HepG2 (cell line): ENCODE measurements at regions not wholly inside any gene's neighbourhood (a gene's known extent, or its start where the extent isn't known, plus 50 kb on each side); places are given as distances from the start of the nearest gene placed in this dataset.

Source experiments
- ATAC-seq: fragments of 200-7000 bp; cut with Tn5 transposase; 3 replicates; pipeline ENCODE4 v1.9.1; 2020; ENCODE audit warnings: mild to moderate bottlenecking, moderate library complexity
- BruUV-seq: library from RNA; stranded (reverse); fragments of 400-500 nt; replicated peaks from 2 replicates; lab custom pipeline; 2021; lab: Mats Ljungman, UMichigan
- CTCF ChIA-PET: fragments of 300-600 bp; formaldehyde crosslinking; extraction: SDS; loops from one replicate; lab custom pipeline; 2021; ENCODE audit warnings: low total read pairs, inconsistent platforms, low intra/inter-chr PET ratio; lab: Yijun Ruan, JAX
- POLR2A ChIA-PET: fragments of 350-600 bp; sonication (Branson Sonifier 250); formaldehyde crosslinking; loops from one replicate; lab custom pipeline; 2020; ENCODE audit warnings: antibody characterized with exemption, inconsistent platforms; lab: Yijun Ruan, JAX
- DNase-seq: peaks from one replicate; pipeline ENCODE4 v3.0.0-alpha.2; 2015; ENCODE audit warnings: low spot score
- FAIRE-seq: peaks from 3 replicates; lab custom pipeline; 2011; peaks lifted over from hg19 to GRCh38; lab: Jason Lieb, UNC
- H2AFZ ChIP-seq: one replicate; pipeline ENCODE4 v1.6.1; 2011; ENCODE audit warnings: low read length, inconsistent platforms
- H3K27ac ChIP-seq: fragments of 300-600 bp; 3 replicates; pipeline ENCODE4 v1.8.0; 2011; ENCODE audit warnings: mixed run types, mild to moderate bottlenecking, mixed read lengths, low read length, inconsistent platforms; ENCODE audit not compliant: insufficient read depth; ENCODE audit errors: extremely low read length
- H3K27me3 ChIP-seq, 2 experiments: fragments of 200-600 bp in 1 of 2; 2 replicates in 1 of 2; 3 replicates in 1 of 2; pipeline versions ENCODE4 v1.6.0 to v1.8.0; 2011; ENCODE audit warnings: low read length in 2 of 2, mild to moderate bottlenecking in 2 of 2, moderate library complexity in 2 of 2, inconsistent platforms in 1 of 2; ENCODE audit not compliant: insufficient read depth in 2 of 2, control insufficient read depth in 1 of 2
- H3K36me3 ChIP-seq, 2 experiments: fragments of 200-600 bp in 1 of 2; replicated peaks in 1 of 2; 2 replicates in 1 of 2; 3 replicates in 1 of 2; pipeline versions ENCODE4 v1.5.1 to v1.8.0; 2011; ENCODE audit warnings: low read length in 2 of 2, inconsistent platforms in 1 of 2; ENCODE audit not compliant: insufficient read depth in 2 of 2, control insufficient read depth in 1 of 2
- H3K4me1 ChIP-seq: 2 replicates; pipeline ENCODE4 v1.5.1; 2012; ENCODE audit warnings: low read length, inconsistent platforms; ENCODE audit not compliant: insufficient read depth
- H3K4me2 ChIP-seq: 2 replicates; pipeline ENCODE4 v1.6.0; 2011; ENCODE audit warnings: low read depth, low read length, inconsistent platforms
- H3K4me3 ChIP-seq, 3 experiments: fragments of 200-600 bp in 1 of 3; sonication (generic), shearing (Covaris generic) in 1 of 3; replicated peaks in 1 of 3; 2 replicates each; pipeline ENCODE4 v1.5.1; 2011 to 2016; ENCODE audit warnings: low read length in 3 of 3, inconsistent platforms in 2 of 3, low read depth in 2 of 3, mild to moderate bottlenecking in 2 of 3, control low read depth in 1 of 3, mixed read lengths in 1 of 3; ENCODE audit not compliant: insufficient read depth in 1 of 3
- H3K79me2 ChIP-seq: one replicate; pipeline ENCODE4 v1.6.1; 2011; ENCODE audit warnings: low read length, inconsistent platforms; ENCODE audit not compliant: insufficient read depth
- H3K9ac ChIP-seq: 2 replicates; pipeline ENCODE4 v1.6.0; 2011; ENCODE audit warnings: mild to moderate bottlenecking, low read depth, low read length, inconsistent platforms; ENCODE audit not compliant: insufficient read depth
- H3K9me3 ChIP-seq: 2 replicates; pipeline ENCODE4 v1.5.1; 2012; ENCODE audit warnings: mild to moderate bottlenecking, low read length
- H4K20me1 ChIP-seq: 2 replicates; pipeline ENCODE4 v1.6.0; 2011; ENCODE audit warnings: inconsistent platforms, mild to moderate bottlenecking, low read length, moderate library complexity; ENCODE audit not compliant: insufficient read depth
- AGO2 ChIP-seq: fragments of 200-400 bp; formaldehyde crosslinking; optimal IDR thresholded peaks from 2 replicates; pipeline ENCODE3; 2017; ENCODE audit warnings: mild to moderate bottlenecking, low read depth, low read length, moderate library complexity
- ARNT ChIP-seq: fragments of 450-650 bp; IDR thresholded peaks from 2 replicates; pipeline ENCODE4 v1.6.1; 2017
- HMGA1 ChIP-seq: sonication (generic); formaldehyde crosslinking; conservative IDR thresholded peaks from 2 replicates; pipeline ENCODE4 v1.4.0; 2020; ENCODE audit warnings: missing genetic modification reagents
- IKZF4 ChIP-seq: sonication (generic); formaldehyde crosslinking; IDR thresholded peaks from 2 replicates; pipeline ENCODE4 v1.5.1; 2020; ENCODE audit warnings: borderline replicate concordance, mild to moderate bottlenecking, low read depth, missing genetic modification reagents; ENCODE audit errors: not compliant biosample characterization
- NFE2 ChIP-seq: sonication (generic); formaldehyde crosslinking; IDR thresholded peaks from 2 replicates; pipeline ENCODE4 v1.4.0; 2020; ENCODE audit warnings: missing genetic modification reagents
- RAD21 ChIP-seq: fragments of 450-650 bp; formaldehyde crosslinking; IDR thresholded peaks from 2 replicates; pipeline ENCODE4 v1.5.0; 2020; ENCODE audit warnings: mild to moderate bottlenecking
- SMAD9 ChIP-seq: sonication (generic); formaldehyde crosslinking; IDR thresholded peaks from 2 replicates; pipeline ENCODE4 v1.5.1; 2020; ENCODE audit warnings: mild to moderate bottlenecking, missing genetic modification reagents
- ZNF20 ChIP-seq: sonication (generic); formaldehyde crosslinking; IDR thresholded peaks from 2 replicates; pipeline ENCODE4 v1.4.0; 2020; ENCODE audit warnings: mild to moderate bottlenecking, moderate library complexity, missing genetic modification reagents
- ZNF207 ChIP-seq: fragments of 450-650 bp; IDR thresholded peaks from 2 replicates; pipeline ENCODE4 v1.6.1; 2016; ENCODE audit warnings: antibody characterized with exemption, borderline replicate concordance
- ZNF230 ChIP-seq: sonication (generic); formaldehyde crosslinking; IDR thresholded peaks from 2 replicates; pipeline ENCODE4 v1.4.0; 2020; ENCODE audit warnings: mild to moderate bottlenecking, missing genetic modification reagents
- ZNF484 ChIP-seq: sonication (generic); formaldehyde crosslinking; IDR thresholded peaks from 2 replicates; pipeline ENCODE4 v1.5.1; 2020; ENCODE audit warnings: mild to moderate bottlenecking, low read depth, missing genetic modification reagents, borderline replicate concordance
- ZNF552 ChIP-seq: sonication (generic); formaldehyde crosslinking; IDR thresholded peaks from 2 replicates; pipeline ENCODE4 v1.9.0; 2022; ENCODE audit warnings: missing genetic modification reagents, mild to moderate bottlenecking, borderline replicate concordance
- ZNF660 ChIP-seq: sonication (generic); formaldehyde crosslinking; IDR thresholded peaks from 2 replicates; pipeline ENCODE4 v1.5.1; 2020; ENCODE audit warnings: mild to moderate bottlenecking, low read depth, missing genetic modification reagents, borderline replicate concordance
- WGBS: methylation state at CpG from one replicate; pipeline ENCODE4 v1.1.6; 2017; ENCODE audit warnings: low lambda C conversion rate; 5-methylcytosine and 5-hydroxymethylcytosine counted together
- in situ Hi-C: cut with HindIII; loops from 2 replicates; pipeline ENCODE4 v1.10.0; 2017; ENCODE audit warnings: low pct_unique_long_range_greater_than_20kb; ENCODE audit not compliant: extremely low pct_ligation_motif_present
- intact Hi-C: fragments of 100-400 bp; cut with micrococcal nuclease; formaldehyde crosslinking; loops from one replicate; pipeline ENCODE4 v1.10.0; 2022; ENCODE audit not compliant: unreplicated experiment
- TF ChIP-seq, protein P1 (sequence below): sonication (generic); formaldehyde crosslinking; IDR thresholded peaks from 2 replicates; pipeline ENCODE4 v1.4.0; 2020; ENCODE audit warnings: missing genetic modification reagents, borderline replicate concordance
- TF ChIP-seq, protein P2 (sequence below): sonication (generic); formaldehyde crosslinking; IDR thresholded peaks from 2 replicates; pipeline ENCODE4 v1.4.0; 2020; ENCODE audit warnings: missing genetic modification reagents
- TF ChIP-seq, protein P3 (sequence below): sonication (generic); formaldehyde crosslinking; IDR thresholded peaks from 2 replicates; pipeline ENCODE4 v1.5.0; 2020; ENCODE audit warnings: mild to moderate bottlenecking, missing genetic modification reagents, borderline replicate concordance

DNA sequence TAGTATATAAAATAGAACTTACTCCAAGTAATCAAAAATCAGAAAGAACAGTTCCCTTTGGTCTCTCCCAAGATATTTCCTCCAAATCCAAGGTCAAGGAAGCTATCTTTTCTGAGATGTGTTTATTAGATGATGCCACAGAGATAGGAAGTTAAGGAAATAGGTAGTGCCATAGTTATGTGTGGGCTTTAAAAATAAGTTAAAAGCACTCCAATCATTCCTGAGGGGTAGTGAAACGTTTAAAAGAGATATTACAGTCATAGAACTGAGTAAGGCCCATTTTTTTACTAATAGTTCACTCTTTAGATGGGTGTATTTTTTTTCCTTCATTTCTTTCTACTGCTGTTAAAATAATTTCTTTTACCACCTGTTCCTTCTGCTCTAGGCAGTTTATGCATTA lies 1630.9 kb upstream of the SEL1L start:
- Histone ChIP-seq H3K36me3 (no peaks in the 10 kb centered on the region), H2AFZ (no peak overlapping the region), H3K4me3 (no peak overlapping the region), H4K20me1 (no peaks in the 10 kb centered on the region), H3K27ac (no peak overlapping the region), H3K4me1 (no peaks in the 10 kb centered on the region), H3K79me2 (no peaks in the 10 kb centered on the region), H3K27me3 (no peaks in the 10 kb centered on the region; a peak in 1 of 5 replicates), H3K9ac (no peak overlapping the region), H3K9me3 (no peaks in the 10 kb centered on the region), H3K4me2 (no peak overlapping the region)
- ChIA-PET POLR2A (no interaction called here), CTCF (no interaction called here)
- no peak for ATAC-seq
- DNase-seq: no peak
- in situ Hi-C loops (no loop called here), intact Hi-C loops (no loop called here)
- WGBS: 5% methylated on average over 1 of the region's 1 CpG
- no peak for FAIRE-seq
- no TSS peak for BruUV-seq
- TF ChIP-seq ZNF230 (CRISPR knock-in tag): no peak
- TF ChIP-seq ZNF660 (CRISPR knock-in tag): no peak
- TF ChIP-seq ZNF207: no peak
- no peak for TF ChIP-seq ZNF484 (CRISPR knock-in tag)
- TF ChIP-seq, protein P1, sequence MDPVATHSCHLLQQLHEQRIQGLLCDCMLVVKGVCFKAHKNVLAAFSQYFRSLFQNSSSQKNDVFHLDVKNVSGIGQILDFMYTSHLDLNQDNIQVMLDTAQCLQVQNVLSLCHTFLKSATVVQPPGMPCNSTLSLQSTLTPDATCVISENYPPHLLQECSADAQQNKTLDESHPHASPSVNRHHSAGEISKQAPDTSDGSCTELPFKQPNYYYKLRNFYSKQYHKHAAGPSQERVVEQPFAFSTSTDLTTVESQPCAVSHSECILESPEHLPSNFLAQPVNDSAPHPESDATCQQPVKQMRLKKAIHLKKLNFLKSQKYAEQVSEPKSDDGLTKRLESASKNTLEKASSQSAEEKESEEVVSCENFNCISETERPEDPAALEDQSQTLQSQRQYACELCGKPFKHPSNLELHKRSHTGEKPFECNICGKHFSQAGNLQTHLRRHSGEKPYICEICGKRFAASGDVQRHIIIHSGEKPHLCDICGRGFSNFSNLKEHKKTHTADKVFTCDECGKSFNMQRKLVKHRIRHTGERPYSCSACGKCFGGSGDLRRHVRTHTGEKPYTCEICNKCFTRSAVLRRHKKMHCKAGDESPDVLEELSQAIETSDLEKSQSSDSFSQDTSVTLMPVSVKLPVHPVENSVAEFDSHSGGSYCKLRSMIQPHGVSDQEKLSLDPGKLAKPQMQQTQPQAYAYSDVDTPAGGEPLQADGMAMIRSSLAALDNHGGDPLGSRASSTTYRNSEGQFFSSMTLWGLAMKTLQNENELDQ: no peak
- no peak for TF ChIP-seq IKZF4 (CRISPR knock-in tag)
- TF ChIP-seq AGO2: no peak
- TF ChIP-seq SMAD9 (CRISPR knock-in tag): no peak
- TF ChIP-seq, protein P2, sequence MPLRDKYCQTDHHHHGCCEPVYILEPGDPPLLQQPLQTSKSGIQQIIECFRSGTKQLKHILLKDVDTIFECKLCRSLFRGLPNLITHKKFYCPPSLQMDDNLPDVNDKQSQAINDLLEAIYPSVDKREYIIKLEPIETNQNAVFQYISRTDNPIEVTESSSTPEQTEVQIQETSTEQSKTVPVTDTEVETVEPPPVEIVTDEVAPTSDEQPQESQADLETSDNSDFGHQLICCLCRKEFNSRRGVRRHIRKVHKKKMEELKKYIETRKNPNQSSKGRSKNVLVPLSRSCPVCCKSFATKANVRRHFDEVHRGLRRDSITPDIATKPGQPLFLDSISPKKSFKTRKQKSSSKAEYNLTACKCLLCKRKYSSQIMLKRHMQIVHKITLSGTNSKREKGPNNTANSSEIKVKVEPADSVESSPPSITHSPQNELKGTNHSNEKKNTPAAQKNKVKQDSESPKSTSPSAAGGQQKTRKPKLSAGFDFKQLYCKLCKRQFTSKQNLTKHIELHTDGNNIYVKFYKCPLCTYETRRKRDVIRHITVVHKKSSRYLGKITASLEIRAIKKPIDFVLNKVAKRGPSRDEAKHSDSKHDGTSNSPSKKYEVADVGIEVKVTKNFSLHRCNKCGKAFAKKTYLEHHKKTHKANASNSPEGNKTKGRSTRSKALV (CRISPR knock-in tag): no peak
- TF ChIP-seq RAD21 (CRISPR knock-in tag): no peak
- no peak for TF ChIP-seq ZNF20 (CRISPR knock-in tag)
- TF ChIP-seq HMGA1 (CRISPR knock-in tag): no peak
- TF ChIP-seq, protein P3, sequence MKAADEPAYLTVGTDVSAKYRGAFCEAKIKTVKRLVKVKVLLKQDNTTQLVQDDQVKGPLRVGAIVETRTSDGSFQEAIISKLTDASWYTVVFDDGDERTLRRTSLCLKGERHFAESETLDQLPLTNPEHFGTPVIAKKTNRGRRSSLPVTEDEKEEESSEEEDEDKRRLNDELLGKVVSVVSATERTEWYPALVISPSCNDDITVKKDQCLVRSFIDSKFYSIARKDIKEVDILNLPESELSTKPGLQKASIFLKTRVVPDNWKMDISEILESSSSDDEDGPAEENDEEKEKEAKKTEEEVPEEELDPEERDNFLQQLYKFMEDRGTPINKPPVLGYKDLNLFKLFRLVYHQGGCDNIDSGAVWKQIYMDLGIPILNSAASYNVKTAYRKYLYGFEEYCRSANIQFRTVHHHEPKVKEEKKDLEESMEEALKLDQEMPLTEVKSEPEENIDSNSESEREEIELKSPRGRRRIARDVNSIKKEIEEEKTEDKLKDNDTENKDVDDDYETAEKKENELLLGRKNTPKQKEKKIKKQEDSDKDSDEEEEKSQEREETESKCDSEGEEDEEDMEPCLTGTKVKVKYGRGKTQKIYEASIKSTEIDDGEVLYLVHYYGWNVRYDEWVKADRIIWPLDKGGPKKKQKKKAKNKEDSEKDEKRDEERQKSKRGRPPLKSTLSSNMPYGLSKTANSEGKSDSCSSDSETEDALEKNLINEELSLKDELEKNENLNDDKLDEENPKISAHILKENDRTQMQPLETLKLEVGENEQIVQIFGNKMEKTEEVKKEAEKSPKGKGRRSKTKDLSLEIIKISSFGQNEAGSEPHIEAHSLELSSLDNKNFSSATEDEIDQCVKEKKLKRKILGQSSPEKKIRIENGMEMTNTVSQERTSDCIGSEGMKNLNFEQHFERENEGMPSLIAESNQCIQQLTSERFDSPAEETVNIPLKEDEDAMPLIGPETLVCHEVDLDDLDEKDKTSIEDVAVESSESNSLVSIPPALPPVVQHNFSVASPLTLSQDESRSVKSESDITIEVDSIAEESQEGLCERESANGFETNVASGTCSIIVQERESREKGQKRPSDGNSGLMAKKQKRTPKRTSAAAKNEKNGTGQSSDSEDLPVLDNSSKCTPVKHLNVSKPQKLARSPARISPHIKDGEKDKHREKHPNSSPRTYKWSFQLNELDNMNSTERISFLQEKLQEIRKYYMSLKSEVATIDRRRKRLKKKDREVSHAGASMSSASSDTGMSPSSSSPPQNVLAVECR (CRISPR knock-in tag): no peak
- TF ChIP-seq NFE2 (CRISPR knock-in tag): no peak
- TF ChIP-seq ZNF552 (CRISPR knock-in tag): no peak
- no peak for TF ChIP-seq ARNT
